Activated CD8-positive, alpha-beta T cell treated with anti-CD3 and anti-CD28 coated beads, Interleukin-2, amount 10 ng/mL, durations not matched to agents 7 days and 5 days (primary cell): ENCODE measurements at regions not wholly inside any gene's neighbourhood (a gene's known extent, or its start where the extent isn't known, plus 50 kb on each side); places are given as distances from the start of the nearest gene placed in this dataset.

Experiments
- ATAC-seq: fragments of 150-1000 bp; cut with Tn5 transposase; one replicate; pipeline ENCODE4 v1.10.0; 2021; ENCODE audit warnings: moderate library complexity
- CTCF ChIA-PET: fragments of 350-600 bp; sonication (Branson Sonifier 250); formaldehyde crosslinking; loops from one replicate; lab custom pipeline; 2021; ENCODE audit warnings: antibody characterized with exemption; lab: Charles Lee
- POLR2A ChIA-PET: fragments of 350-600 bp; sonication (Branson Sonifier 250); formaldehyde crosslinking; loops from one replicate; lab custom pipeline; 2021; ENCODE audit warnings: antibody characterized with exemption; lab: Charles Lee
- DNase-seq: peaks from one replicate; pipeline ENCODE4 v3.0.0-alpha.2; 2020
- H3K27ac Mint-ChIP-seq: one replicate; pipeline ENCODE4 v1.8.0; 2021; ENCODE audit warnings: mild to moderate bottlenecking, mixed read lengths
- H3K27me3 Mint-ChIP-seq: one replicate; pipeline ENCODE4 v1.8.0; 2021; ENCODE audit warnings: low read depth, mixed read lengths
- H3K36me3 Mint-ChIP-seq: one replicate; pipeline ENCODE4 v1.8.0; 2021; ENCODE audit warnings: low read depth, mixed read lengths
- H3K4me1 Mint-ChIP-seq: one replicate; pipeline ENCODE4 v1.8.0; 2021; ENCODE audit warnings: low read depth, mixed read lengths
- H3K4me3 Mint-ChIP-seq: one replicate; pipeline ENCODE4 v1.8.0; 2021; ENCODE audit warnings: mild to moderate bottlenecking, mixed read lengths
- H3K9me3 Mint-ChIP-seq: one replicate; pipeline ENCODE4 v1.8.0; 2022; ENCODE audit warnings: mixed read lengths; ENCODE audit not compliant: insufficient read depth

DNA sequence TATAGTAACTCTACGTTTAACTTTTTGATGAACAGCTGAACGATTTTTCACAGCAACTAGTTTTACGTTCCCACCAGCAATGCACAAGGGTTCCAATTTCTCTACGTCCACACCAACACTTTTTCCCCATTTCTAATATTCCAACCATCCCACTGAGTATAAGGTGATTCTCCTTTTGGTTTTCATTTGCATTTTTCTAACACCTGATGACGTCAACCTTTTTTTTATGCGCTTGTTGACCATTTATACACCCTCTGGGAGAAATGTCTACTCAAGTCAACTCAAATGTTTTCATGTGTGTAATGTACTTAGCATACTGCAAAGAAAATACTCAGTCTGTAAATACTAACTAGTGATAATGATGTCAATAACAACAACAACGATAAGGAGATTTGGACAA, 177.2 kb upstream of the TENM3 start:
- H3K27ac Mint-ChIP-seq, result no peak overlapping the region
- H3K9me3 Mint-ChIP-seq, result no peaks in the 10 kb centered on the region
- no peaks in the 10 kb centered on the region for H3K27me3 Mint-ChIP-seq
- POLR2A ChIA-PET, result no interaction called here
- H3K36me3 Mint-ChIP-seq, result no peaks in the 10 kb centered on the region
- H3K4me1 Mint-ChIP-seq, result no peaks in the 10 kb centered on the region
- CTCF ChIA-PET, result no interaction called here
- no peak for ATAC-seq
- no peak for DNase-seq
- no peak overlapping the region for H3K4me3 Mint-ChIP-seq

DNA sequence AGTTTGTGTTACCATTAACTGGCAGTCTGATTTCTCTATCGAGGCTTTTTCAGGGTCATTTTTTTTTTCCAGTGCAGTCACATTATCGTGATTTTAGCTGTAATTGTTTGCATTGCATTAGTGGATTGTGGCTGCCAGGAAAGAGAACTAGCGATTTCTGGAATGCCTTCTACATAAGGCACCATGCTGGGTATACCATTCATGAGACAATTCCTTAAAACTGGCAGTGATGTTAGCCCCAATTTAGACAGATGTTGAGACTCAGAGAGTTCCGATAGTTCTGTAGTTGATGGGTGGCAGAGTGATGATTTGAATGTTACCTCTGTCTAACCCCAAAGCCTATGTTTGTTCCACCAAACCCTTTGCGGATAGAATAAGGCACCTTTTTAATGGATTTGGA, 175.4 kb upstream of the TENM3 start:
- Mint-ChIP-seq H3K9me3 (no peaks in the 10 kb centered on the region), H3K4me3 (no peak overlapping the region), H3K27ac (no peak overlapping the region), H3K36me3 (no peaks in the 10 kb centered on the region), H3K4me1 (no peaks in the 10 kb centered on the region), H3K27me3 (no peaks in the 10 kb centered on the region)
- CTCF ChIA-PET, result no interaction called here
- POLR2A ChIA-PET, result no interaction called here
- no peak for DNase-seq
- no peak for ATAC-seq

DNA sequence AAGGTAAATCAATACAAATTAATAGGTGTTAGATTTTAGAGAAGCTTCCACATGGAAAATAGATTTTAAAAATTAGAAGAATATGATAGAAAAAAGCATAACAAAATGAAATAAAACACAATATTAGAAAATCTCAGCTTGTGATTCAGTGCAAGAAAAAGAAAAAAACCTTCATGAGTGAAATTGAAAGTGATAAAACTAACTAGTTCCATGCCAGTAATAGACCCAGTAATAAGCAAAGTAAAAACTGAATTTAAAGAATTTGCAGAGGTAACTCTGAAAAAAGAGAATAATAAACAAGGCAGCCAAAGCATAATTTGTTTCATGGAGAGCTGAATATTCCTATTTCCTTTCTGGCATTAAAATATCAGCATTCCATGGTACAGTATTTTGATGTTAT, 174.3 kb upstream of the TENM3 start:
- Mint-ChIP-seq H3K4me1 (no peaks in the 10 kb centered on the region), H3K27me3 (no peaks in the 10 kb centered on the region), H3K9me3 (no peaks in the 10 kb centered on the region), H3K4me3 (no peak overlapping the region), H3K27ac (no peak overlapping the region), H3K36me3 (no peaks in the 10 kb centered on the region)
- DNase-seq (no peak), ATAC-seq (no peak)
- CTCF ChIA-PET, result no interaction called here
- POLR2A ChIA-PET, result no interaction called here

DNA sequence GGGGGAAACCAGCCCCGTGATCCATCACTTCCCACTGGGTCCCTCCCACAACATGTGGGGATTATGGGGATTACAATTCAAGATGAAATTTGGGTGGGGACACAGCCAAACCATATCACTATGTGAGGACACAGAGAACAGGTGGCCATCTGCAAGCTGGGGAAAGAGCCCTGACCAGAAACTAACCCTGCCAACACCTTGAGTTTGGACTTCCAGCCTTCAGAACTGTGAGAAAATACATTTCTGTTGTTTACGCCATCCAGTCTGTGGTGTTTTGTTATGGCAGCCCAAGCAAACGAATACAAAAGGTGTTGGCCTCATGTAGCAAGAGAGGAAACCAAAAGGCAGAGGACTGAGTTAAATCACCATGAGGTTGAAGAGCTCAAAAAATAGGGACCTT, 169.9 kb upstream of the TENM3 start:
- DNase-seq, result no peak

DNA sequence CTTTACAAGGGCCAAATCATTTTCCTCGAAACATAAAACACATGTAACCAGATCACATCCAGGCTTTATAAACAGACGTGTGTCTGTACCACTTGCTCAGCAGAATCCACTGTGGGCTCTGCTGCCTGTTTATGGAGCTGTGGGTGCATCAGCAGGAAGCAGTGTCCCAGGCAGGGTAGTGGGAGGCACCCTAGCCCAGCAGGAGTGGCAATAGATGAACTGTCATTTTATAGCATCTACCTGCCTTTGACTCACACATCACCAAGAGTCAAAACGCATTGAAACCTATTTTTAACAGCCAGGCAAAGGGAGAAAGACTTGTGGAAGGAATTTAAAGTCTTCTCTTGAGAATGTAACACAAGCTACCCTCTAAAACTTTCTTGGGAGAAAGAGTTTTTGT, 169.1 kb upstream of the TENM3 start:
- POLR2A ChIA-PET, result no interaction called here
- no peak for ATAC-seq
- Mint-ChIP-seq H3K27me3 (no peaks in the 10 kb centered on the region), H3K9me3 (peaks cover 6% of the 10 kb centered on the region), H3K4me1 (no peaks in the 10 kb centered on the region), H3K36me3 (no peaks in the 10 kb centered on the region), H3K4me3 (no peak overlapping the region), H3K27ac (no peak overlapping the region)
- CTCF ChIA-PET, result no interaction called here
- DNase-seq, result no peak

More for the DNA sequence above, 169.9 kb upstream of the TENM3 start:
- Mint-ChIP-seq H3K36me3 (no peaks in the 10 kb centered on the region), H3K27ac (no peak overlapping the region), H3K4me3 (no peak overlapping the region), H3K4me1 (no peaks in the 10 kb centered on the region), H3K27me3 (no peaks in the 10 kb centered on the region), H3K9me3 (peaks cover 6% of the 10 kb centered on the region)
- ChIA-PET POLR2A (no interaction called here), CTCF (no interaction called here)
- ATAC-seq, result no peak

DNA sequence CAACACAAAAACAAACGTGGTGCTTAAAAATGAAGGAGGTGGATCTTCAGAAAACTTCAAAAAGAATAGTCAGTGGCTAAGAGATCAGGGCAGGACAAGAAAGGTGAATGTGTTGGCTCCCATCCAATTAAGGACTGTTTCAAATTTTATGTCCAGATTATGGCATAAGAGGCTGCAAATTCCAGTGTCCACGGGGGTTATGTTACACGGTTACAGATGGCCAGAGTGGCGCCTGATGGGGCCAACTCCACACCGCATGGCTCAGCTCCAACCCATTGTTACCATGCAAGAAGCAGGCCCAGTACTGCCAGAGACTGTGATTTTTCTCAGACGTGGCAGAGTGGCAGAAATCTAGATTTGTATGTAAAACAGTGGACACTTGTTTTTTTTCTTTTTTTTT, 168.4 kb upstream of the TENM3 start:
- Mint-ChIP-seq H3K27ac (no peak overlapping the region), H3K4me1 (no peaks in the 10 kb centered on the region), H3K27me3 (no peaks in the 10 kb centered on the region), H3K9me3 (peaks cover 6% of the 10 kb centered on the region), H3K4me3 (no peak overlapping the region), H3K36me3 (no peaks in the 10 kb centered on the region)
- CTCF ChIA-PET, result no interaction called here
- POLR2A ChIA-PET, result no interaction called here
- ATAC-seq (no peak), DNase-seq (no peak)

DNA sequence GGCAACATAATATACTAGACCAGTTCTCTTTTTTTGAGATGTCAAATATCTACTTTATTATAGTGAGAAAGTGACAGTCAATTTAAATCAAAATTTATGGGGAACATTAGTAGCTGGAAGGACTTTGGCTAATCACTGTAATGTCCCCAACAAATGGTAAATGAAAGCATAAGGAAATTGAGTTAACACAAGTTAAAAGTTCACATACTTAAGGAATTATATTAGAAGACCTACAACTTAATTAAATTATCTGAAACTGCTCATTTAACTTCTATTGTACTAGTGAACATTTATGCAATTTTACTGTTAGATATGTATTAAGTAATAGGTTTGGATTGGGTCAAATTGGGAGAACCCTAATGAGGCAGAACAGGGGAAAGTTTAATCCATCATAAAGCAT, 160.3 kb upstream of the TENM3 start:
- ChIA-PET CTCF (no interaction called here), POLR2A (no interaction called here)
- no peaks in the 10 kb centered on the region for H3K4me1 Mint-ChIP-seq
- H3K4me3 Mint-ChIP-seq, result no peak overlapping the region
- DNase-seq (no peak), ATAC-seq (no peak)
- H3K9me3 Mint-ChIP-seq, result no peaks in the 10 kb centered on the region
- no peaks in the 10 kb centered on the region for H3K36me3 Mint-ChIP-seq
- H3K27me3 Mint-ChIP-seq, result no peaks in the 10 kb centered on the region
- H3K27ac Mint-ChIP-seq, result no peak overlapping the region

DNA sequence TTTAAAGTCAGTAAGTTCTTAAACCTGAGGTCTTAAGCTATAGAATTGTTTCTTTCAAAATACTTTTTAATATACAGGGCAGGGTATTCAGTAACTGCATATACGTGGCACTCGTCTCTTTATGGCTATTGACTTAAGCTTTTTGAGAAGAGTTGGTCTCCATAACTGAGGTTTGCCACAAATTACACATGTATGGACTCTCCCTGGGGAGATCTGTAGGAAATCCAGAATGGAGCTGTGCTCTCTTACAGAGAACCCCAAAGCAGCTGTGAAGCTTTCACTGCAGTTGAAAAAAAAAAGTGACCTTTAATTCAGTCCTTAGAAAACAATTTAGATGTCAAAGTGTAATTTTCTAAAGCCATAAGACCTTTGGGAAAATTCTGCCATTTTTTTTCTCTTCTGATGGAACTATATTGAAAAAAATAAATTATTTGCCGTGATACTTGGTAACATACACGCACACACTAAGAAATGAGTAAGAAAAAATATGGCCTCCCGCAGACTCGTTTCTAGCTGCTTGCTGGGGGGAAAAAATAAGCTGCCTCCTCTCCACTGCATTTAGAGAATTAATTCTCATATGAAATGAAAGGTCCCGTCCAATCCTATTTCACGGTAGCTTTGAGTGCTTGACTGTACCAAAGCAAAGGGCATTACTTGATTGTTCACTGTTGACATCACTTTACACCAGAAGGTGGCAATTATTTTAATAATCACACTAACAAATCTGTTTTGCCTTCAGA, 159.4 kb upstream of the TENM3 start:
- ATAC-seq, result no peak
- no peaks in the 10 kb centered on the region for H3K36me3 Mint-ChIP-seq
- no peak overlapping the region for H3K27ac Mint-ChIP-seq
- DNase-seq, result no peak
- ChIA-PET CTCF (no interaction called here), POLR2A (no interaction called here)
- H3K9me3 Mint-ChIP-seq, result no peaks in the 10 kb centered on the region
- no peaks in the 10 kb centered on the region for H3K27me3 Mint-ChIP-seq
- no peaks in the 10 kb centered on the region for H3K4me1 Mint-ChIP-seq
- no peak overlapping the region for H3K4me3 Mint-ChIP-seq

DNA sequence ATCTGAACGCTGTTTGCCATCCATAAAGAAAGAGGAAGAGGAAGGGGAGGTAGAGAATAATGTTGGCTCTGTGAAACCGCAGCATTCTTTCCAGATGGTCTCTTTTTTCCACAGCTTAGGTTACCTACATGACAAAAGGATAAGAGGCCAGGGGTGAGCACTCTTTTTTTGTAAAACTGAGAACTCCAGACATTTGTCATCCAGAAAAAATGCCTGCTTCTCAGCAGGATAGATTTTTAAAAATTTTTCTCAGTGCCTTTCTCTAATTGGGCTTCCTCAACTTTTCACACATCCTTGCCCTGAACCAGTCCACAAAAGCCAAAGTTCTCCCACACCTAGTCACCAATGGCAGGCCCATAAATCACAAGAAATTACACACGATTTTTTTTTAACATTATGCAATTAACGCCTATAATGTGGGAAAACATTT, 158.1 kb upstream of the TENM3 start:
- no peak overlapping the region for H3K4me3 Mint-ChIP-seq
- ChIA-PET POLR2A (no interaction called here), CTCF (no interaction called here)
- H3K27ac Mint-ChIP-seq, result no peak overlapping the region
- H3K9me3 Mint-ChIP-seq, result no peaks in the 10 kb centered on the region
- H3K4me1 Mint-ChIP-seq, result no peaks in the 10 kb centered on the region
- DNase-seq (no peak), ATAC-seq (no peak)
- H3K36me3 Mint-ChIP-seq, result no peaks in the 10 kb centered on the region
- H3K27me3 Mint-ChIP-seq, result no peaks in the 10 kb centered on the region

DNA sequence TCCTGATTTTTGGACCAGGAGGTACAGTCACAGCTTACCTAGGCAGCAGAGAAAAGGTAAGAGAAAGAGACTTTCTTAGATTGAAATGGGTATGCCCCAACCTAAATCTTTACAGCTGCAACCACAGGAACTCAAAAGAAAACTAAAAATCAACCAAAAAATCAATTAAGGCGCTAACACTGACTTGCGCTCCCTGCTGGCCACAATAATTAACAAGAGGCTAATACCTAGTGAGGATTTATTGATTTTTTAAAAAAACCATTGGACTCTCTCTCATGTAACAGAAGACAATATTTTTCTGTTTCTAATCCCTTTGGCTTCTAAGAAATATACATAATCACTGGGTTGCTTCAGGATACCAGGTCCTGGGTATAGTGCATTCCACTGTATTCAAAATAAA, 153.9 kb upstream of the TENM3 start:
- ChIA-PET POLR2A (no interaction called here), CTCF (no interaction called here)
- Mint-ChIP-seq H3K4me3 (no peak overlapping the region), H3K27ac (no peak overlapping the region), H3K9me3 (no peaks in the 10 kb centered on the region), H3K4me1 (no peaks in the 10 kb centered on the region), H3K36me3 (no peaks in the 10 kb centered on the region), H3K27me3 (no peaks in the 10 kb centered on the region)
- ATAC-seq (no peak), DNase-seq (no peak)

DNA sequence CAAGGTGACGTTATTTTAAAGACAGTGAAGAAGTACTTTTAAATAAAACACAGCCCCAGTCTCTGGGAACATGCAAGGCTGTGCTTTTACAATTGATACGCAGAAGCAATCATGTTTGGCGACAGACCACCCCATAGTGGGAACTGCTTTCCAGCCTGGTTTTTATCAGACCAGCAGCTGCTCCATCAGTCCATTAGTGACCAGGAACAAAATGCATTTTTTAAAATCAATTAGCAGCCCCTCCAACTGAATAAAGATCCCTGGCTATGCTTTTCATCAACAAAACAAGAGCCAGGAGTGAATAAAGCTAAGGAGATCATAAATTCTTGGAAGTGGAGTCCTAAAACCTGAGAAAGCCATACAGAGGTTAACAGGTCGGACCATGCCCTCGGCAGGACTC, 153.0 kb upstream of the TENM3 start:
- CTCF ChIA-PET, result no interaction called here
- H3K4me3 Mint-ChIP-seq, result no peak overlapping the region
- POLR2A ChIA-PET, result no interaction called here
- no peaks in the 10 kb centered on the region for H3K27me3 Mint-ChIP-seq
- H3K27ac Mint-ChIP-seq, result no peak overlapping the region
- ATAC-seq (no peak), DNase-seq (no peak)
- H3K4me1 Mint-ChIP-seq, result no peaks in the 10 kb centered on the region
- no peaks in the 10 kb centered on the region for H3K9me3 Mint-ChIP-seq
- no peaks in the 10 kb centered on the region for H3K36me3 Mint-ChIP-seq

DNA sequence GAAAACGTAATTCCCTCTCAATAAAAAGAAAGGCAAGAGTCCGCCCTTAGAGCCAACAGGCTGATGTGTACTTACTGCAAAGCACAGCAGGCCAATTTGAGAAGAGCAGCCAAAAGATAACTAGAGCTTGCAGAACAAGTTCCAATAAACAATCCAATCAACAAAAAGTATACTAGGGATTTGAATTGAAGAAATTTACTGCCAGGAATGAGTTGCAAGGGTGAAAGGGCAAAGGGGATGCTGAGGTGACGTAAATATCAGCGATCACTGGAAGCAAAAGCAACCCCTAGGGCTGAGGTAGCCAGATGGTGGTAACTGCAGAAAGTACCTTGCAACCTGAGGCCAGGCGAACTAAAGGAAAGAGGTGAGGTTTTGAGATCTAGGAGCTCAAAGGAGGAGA, 152.1 kb upstream of the TENM3 start:
- DNase-seq (no peak), ATAC-seq (no peak)
- H3K4me3 Mint-ChIP-seq, result no peak overlapping the region
- no peaks in the 10 kb centered on the region for H3K9me3 Mint-ChIP-seq
- H3K27me3 Mint-ChIP-seq, result no peaks in the 10 kb centered on the region
- H3K4me1 Mint-ChIP-seq, result no peaks in the 10 kb centered on the region
- ChIA-PET CTCF (no interaction called here), POLR2A (no interaction called here)
- no peaks in the 10 kb centered on the region for H3K36me3 Mint-ChIP-seq
- H3K27ac Mint-ChIP-seq, result no peak overlapping the region

DNA sequence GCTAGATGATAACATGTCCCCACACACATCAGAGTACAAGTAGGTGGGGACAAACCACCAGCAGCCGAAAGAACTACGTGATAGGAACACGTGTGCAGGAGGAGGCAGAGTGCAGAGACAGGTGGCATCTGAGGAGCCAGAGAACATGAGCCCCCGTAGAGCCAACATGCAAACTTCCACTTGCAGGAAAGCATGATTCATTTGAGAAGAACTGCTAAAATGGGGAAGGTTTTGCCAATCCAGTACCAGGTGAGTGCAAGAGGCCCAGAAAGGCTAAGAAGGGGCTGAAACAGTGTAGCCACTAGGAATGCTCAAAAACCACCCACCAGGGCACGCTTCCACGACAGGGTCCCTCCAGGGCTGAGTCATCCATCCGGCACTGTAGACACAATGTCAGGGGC, 149.8 kb upstream of the TENM3 start:
- H3K27me3 Mint-ChIP-seq, result no peaks in the 10 kb centered on the region
- no peaks in the 10 kb centered on the region for H3K36me3 Mint-ChIP-seq
- H3K4me3 Mint-ChIP-seq, result no peak overlapping the region
- ChIA-PET POLR2A (no interaction called here), CTCF (interaction anchor here (0.7 kb wide), 1 partner anchor 11 kb away, joined by 3 read pairs; no protein-coding TSS in a partner anchor)
- no peaks in the 10 kb centered on the region for H3K9me3 Mint-ChIP-seq
- H3K27ac Mint-ChIP-seq, result no peak overlapping the region
- ATAC-seq (no peak), DNase-seq (no peak)
- no peaks in the 10 kb centered on the region for H3K4me1 Mint-ChIP-seq
